ENCODE measurements at regions not wholly inside any gene's neighbourhood (a gene's known extent, or its start where the extent isn't known, plus 50 kb on each side); places are given as distances from the start of the nearest gene placed in this dataset.

- no peaks in the 10 kb centered on the region for H3K27me3 ChIP-seq (ENCODE audit: control insufficient read depth in 2 of 2, insufficient read depth in 2 of 2, low read length in 2 of 2)
- H3K27ac ChIP-seq (ENCODE audit: extremely low read depth, low read depth, low read length): no peak overlapping the region
- H3K4me1 ChIP-seq (replicated peaks in 1 of 2; ENCODE audit: control insufficient read depth in 2 of 2, insufficient read depth in 2 of 2, low read length in 2 of 2): no peaks in the 10 kb centered on the region
- H3K9me1 ChIP-seq (ENCODE audit: control insufficient read depth, insufficient read depth, low read length): no peaks in the 10 kb centered on the region
- FAIRE-seq (no peak), DNase-seq (ENCODE audit: extremely low read depth in 1 of 4, low spot score in 3 of 4) (no peak), ATAC-seq (no peak)
- H3K79me2 ChIP-seq (ENCODE audit: control insufficient read depth, insufficient read depth, low read length): no peaks in the 10 kb centered on the region
- H3K4me2 ChIP-seq (ENCODE audit: insufficient read depth, low read length): no peak overlapping the region
- no peaks in the 10 kb centered on the region for H3K9me3 ChIP-seq (replicated peaks; ENCODE audit: control insufficient read depth, insufficient read depth, low read depth, low read length)
- H2AFZ ChIP-seq (ENCODE audit: low read depth, low read length): no peak overlapping the region
- POLR2A ChIA-PET: no interaction called here
- intact Hi-C loops (cut with micrococcal nuclease): no loop called here
- CTCF ChIA-PET (ENCODE audit: low intra/inter-chr PET ratio): no interaction called here
- no peak overlapping the region for H3K4me3 ChIP-seq
- in situ Hi-C loops (cut with MboI): no loop called here
- no peak overlapping the region for H3K9ac ChIP-seq (ENCODE audit: insufficient read depth in 1 of 2, low read depth in 2 of 2, low read length in 2 of 2)
- WGBS (ENCODE audit: insufficient coverage, low coverage, missing lambda C conversion rate): 2% methylated on average over 5 of the region's 5 CpGs
- TF ChIP-seq MED1 (CRISPR knock-in tag; IDR thresholded peaks at IDR 0.05; ENCODE audit: borderline replicate concordance): no peak
- no TSS peak for BruUV-seq (replicated peaks)
- H4K20me1 ChIP-seq (replicated peaks; ENCODE audit: control insufficient read depth, insufficient read depth, low read length): no peaks in the 10 kb centered on the region
- H3K36me3 ChIP-seq (ENCODE audit: control insufficient read depth, insufficient read depth, low read length): no peaks in the 10 kb centered on the region
These were observed 359.8 kb downstream of the PCNX1 start for GRCh38 chr14:71267007-71267513.

DNA sequence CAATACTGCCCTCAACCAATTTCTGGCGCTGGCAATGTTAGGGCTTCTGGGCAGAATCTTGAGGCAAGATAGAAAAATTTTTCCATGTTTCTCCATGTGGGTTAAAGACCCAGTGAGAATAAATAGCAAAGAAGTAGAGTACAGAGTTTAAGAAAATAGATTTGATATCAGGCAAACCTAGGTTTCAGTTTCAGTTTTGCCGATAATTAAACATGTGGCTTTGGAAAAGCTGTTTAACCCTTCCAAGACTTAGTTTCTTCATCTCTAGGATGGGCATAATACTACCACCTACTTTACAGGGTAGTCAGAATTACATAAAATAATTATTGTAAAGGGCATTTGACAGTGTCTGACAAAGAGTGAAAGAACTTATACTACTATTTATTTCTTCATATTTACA lies 360.4 kb downstream of the PCNX1 start:
- FAIRE-seq (no peak), DNase-seq (ENCODE audit: extremely low read depth in 1 of 4, low spot score in 3 of 4) (no peak), ATAC-seq (no peak)
- no peak overlapping the region for H3K27ac ChIP-seq (ENCODE audit: extremely low read depth, low read depth, low read length)
- no peaks in the 10 kb centered on the region for H4K20me1 ChIP-seq (replicated peaks; ENCODE audit: control insufficient read depth, insufficient read depth, low read length)
- intact Hi-C loops (cut with micrococcal nuclease) (no loop called here), in situ Hi-C loops (cut with MboI) (no loop called here)
- H3K4me1 ChIP-seq (replicated peaks in 1 of 2; ENCODE audit: control insufficient read depth in 2 of 2, insufficient read depth in 2 of 2, low read length in 2 of 2): no peaks in the 10 kb centered on the region
- no peak overlapping the region for H3K4me2 ChIP-seq (ENCODE audit: insufficient read depth, low read length)
- H3K27me3 ChIP-seq (ENCODE audit: control insufficient read depth in 2 of 2, insufficient read depth in 2 of 2, low read length in 2 of 2): no peaks in the 10 kb centered on the region
- no peak overlapping the region for H3K4me3 ChIP-seq
- POLR2A ChIA-PET: no interaction called here
- no peaks in the 10 kb centered on the region for H3K79me2 ChIP-seq (ENCODE audit: control insufficient read depth, insufficient read depth, low read length)
- no peaks in the 10 kb centered on the region for H3K9me1 ChIP-seq (ENCODE audit: control insufficient read depth, insufficient read depth, low read length)
- WGBS (ENCODE audit: insufficient coverage, low coverage, missing lambda C conversion rate): 0% methylated on average over 2 of the region's 2 CpGs
- no peaks in the 10 kb centered on the region for H3K9me3 ChIP-seq (replicated peaks; ENCODE audit: control insufficient read depth, insufficient read depth, low read depth, low read length)
- CTCF ChIA-PET (ENCODE audit: low intra/inter-chr PET ratio): no interaction called here
- no peak overlapping the region for H2AFZ ChIP-seq (ENCODE audit: low read depth, low read length)
- H3K36me3 ChIP-seq (ENCODE audit: control insufficient read depth, insufficient read depth, low read length): no peaks in the 10 kb centered on the region
- H3K9ac ChIP-seq (ENCODE audit: insufficient read depth in 1 of 2, low read depth in 2 of 2, low read length in 2 of 2): no peak overlapping the region
- no TSS peak for BruUV-seq (replicated peaks)
- TF ChIP-seq RBM25 (IDR thresholded peaks at IDR 0.05; ENCODE audit: low read depth, low read length, severe bottlenecking): peak; percentile 16
- TF ChIP-seq FOXP4 (CRISPR knock-in tag; IDR thresholded peaks at IDR 0.05; ENCODE audit: borderline replicate concordance): no peak

Data from K562 (cell line).